ENCODE measurements at regions not wholly inside any gene's neighbourhood (a gene's known extent, or its start where the extent isn't known, plus 50 kb on each side); places are given as distances from the start of the nearest gene placed in this dataset.

- TF ChIP-seq CHD2 (IDR thresholded peaks at IDR 0.05; ENCODE audit: low read length) (no peak), CTCF (IDR thresholded peaks at IDR 0.05; ENCODE audit: control extremely low read depth in 1 of 3, insufficient read depth in 1 of 3, low read depth in 1 of 3, low read length in 3 of 3) (no peak), TAF7 (optimal IDR thresholded peaks at IDR 0.05; ENCODE audit: borderline replicate concordance, low read depth, low read length) (no peak), POLR2A (IDR thresholded peaks at IDR 0.05; ENCODE audit: control extremely low read depth in 1 of 2, low read depth in 2 of 2, low read length in 2 of 2) (no peak), RFX5 (IDR thresholded peaks at IDR 0.05; ENCODE audit: borderline replicate concordance, low read depth, low read length) (no peak), HDAC6 (IDR thresholded peaks at IDR 0.05; ENCODE audit: low read depth, low read length) (no peak), EZH2 (IDR thresholded peaks at IDR 0.05; ENCODE audit: low read depth, low read length, severe bottlenecking) (no peak), MAFK (IDR thresholded peaks at IDR 0.05; ENCODE audit: low read depth, low read length) (no peak), BACH1 (IDR thresholded peaks at IDR 0.05; ENCODE audit: low read length) (no peak), TCF12 (IDR thresholded peaks at IDR 0.05; ENCODE audit: low read depth, low read length) (no peak), EP300 (IDR thresholded peaks at IDR 0.05; ENCODE audit: borderline replicate concordance in 1 of 2, low read depth in 2 of 2, low read length in 2 of 2) (no peak), SUZ12 (IDR thresholded peaks at IDR 0.05; ENCODE audit: low read length) (no peak), PHF8 (conservative IDR thresholded peaks at IDR 0.05; ENCODE audit: low read depth, low read length) (no peak), POLR2AphosphoS5 (IDR thresholded peaks at IDR 0.05; ENCODE audit: low read depth, low read length) (no peak)
Measured at GRCh38 chr18:24846138-24846537, 385.7 kb downstream of the HRH4 start.
